H1 (cell line): ENCODE measurements at regions not wholly inside any gene's neighbourhood (a gene's known extent, or its start where the extent isn't known, plus 50 kb on each side); places are given as distances from the start of the nearest gene placed in this dataset.

Source experiments
- CTCF ChIA-PET: fragments of 300-600 bp; sonication (Branson Sonifier 250); formaldehyde crosslinking; loops from one replicate; lab custom pipeline; 2021; ENCODE audit not compliant: partially characterized antibody; lab: Charles Lee
- POLR2A ChIA-PET: fragments of 300-600 bp; sonication (Branson Sonifier 250); formaldehyde crosslinking; loops from one replicate; lab custom pipeline; 2021; ENCODE audit warnings: inconsistent platforms; ENCODE audit not compliant: partially characterized antibody; lab: Charles Lee
- DNase-seq, 2 experiments: peaks; one replicate each; pipeline versions ENCODE4 v3.0.0 to v3.0.0-alpha.2; 2010 to 2022; ENCODE audit warnings: low spot score in 2 of 2, low read depth in 1 of 2, mixed read lengths in 1 of 2
- FAIRE-seq: peaks from 2 replicates; lab custom pipeline; 2011; peaks lifted over from hg19 to GRCh38; lab: Jason Lieb, UNC
- H2AFZ ChIP-seq: 2 replicates; pipeline ENCODE4 v1.8.1; 2012; ENCODE audit warnings: low read length, inconsistent platforms
- H2AK5ac ChIP-seq: 2 replicates; pipeline ENCODE4 v1.6.1; 2013; ENCODE audit warnings: low read depth, low read length
- H2BK120ac ChIP-seq: replicated peaks from 2 replicates; pipeline ENCODE3; 2013; ENCODE audit warnings: low read depth, low read length, inconsistent platforms
- H2BK12ac ChIP-seq: 2 replicates; pipeline ENCODE4 v1.6.1; 2013; ENCODE audit warnings: low read depth, low read length
- H2BK15ac ChIP-seq: 2 replicates; pipeline ENCODE4 v1.6.1; 2013; ENCODE audit warnings: low read length
- H2BK20ac ChIP-seq: 2 replicates; pipeline ENCODE4 v1.6.1; 2013; ENCODE audit warnings: low read length
- H2BK5ac ChIP-seq: 2 replicates; pipeline ENCODE4 v1.6.1; 2013; ENCODE audit warnings: low read depth, low read length
- H3K14ac ChIP-seq: 2 replicates; pipeline ENCODE4 v1.6.1; 2013; ENCODE audit warnings: inconsistent platforms; ENCODE audit not compliant: insufficient read length
- H3K18ac ChIP-seq: 2 replicates; pipeline ENCODE4 v1.6.1; 2013; ENCODE audit warnings: low read length; ENCODE audit errors: extremely low read depth
- H3K23ac ChIP-seq: 2 replicates; pipeline ENCODE4 v1.6.1; 2013; ENCODE audit warnings: inconsistent platforms; ENCODE audit not compliant: insufficient read length
- H3K23me2 ChIP-seq: 2 replicates; pipeline ENCODE4 v1.6.1; 2013; ENCODE audit warnings: low read depth, low read length
- H3K27ac ChIP-seq: 2 replicates; pipeline ENCODE4 v1.6.1; 2011; ENCODE audit warnings: low read depth, low read length, inconsistent platforms
- H3K27me3 ChIP-seq, 4 experiments: replicated peaks in 1 of 4; 1 replicate in 1 of 4; 2 replicates in 3 of 4; pipeline versions ENCODE4 v1.6.1 to v1.8.1; 2011 to 2013; ENCODE audit warnings: low read length in 3 of 4, mild to moderate bottlenecking in 3 of 4, inconsistent platforms in 2 of 4, mixed read lengths in 2 of 4, moderate library complexity in 1 of 4; ENCODE audit not compliant: control insufficient read depth in 3 of 4, insufficient read depth in 3 of 4; ENCODE audit errors: extremely low read depth in 1 of 4
- H3K36me3 ChIP-seq, 4 experiments: 2 replicates each; pipeline versions ENCODE4 v1.6.1 to v1.8.1; 2011 to 2013; ENCODE audit warnings: mild to moderate bottlenecking in 4 of 4, low read length in 3 of 4, moderate library complexity in 2 of 4, control low read depth in 1 of 4, inconsistent platforms in 1 of 4; ENCODE audit not compliant: insufficient read depth in 4 of 4, control insufficient read depth in 2 of 4
- H3K4ac ChIP-seq: replicated peaks from 2 replicates; pipeline ENCODE3; 2013; ENCODE audit warnings: low read length, low read depth, mixed read lengths, inconsistent platforms; ENCODE audit not compliant: insufficient read length
- H3K4me1 ChIP-seq, 4 experiments: replicated peaks in 1 of 4; 1 replicate in 1 of 4; 2 replicates in 3 of 4; pipeline versions ENCODE4 v1.6.1 to v1.8.1; 2011 to 2013; ENCODE audit warnings: low read length in 3 of 4, inconsistent platforms in 2 of 4, mixed read lengths in 1 of 4; ENCODE audit not compliant: insufficient read depth in 4 of 4, control insufficient read depth in 3 of 4
- H3K4me2 ChIP-seq, 2 experiments: 2 replicates each; pipeline versions ENCODE4 v1.6.1 to v1.8.1; 2011 to 2013; ENCODE audit warnings: low read depth in 2 of 2, low read length in 2 of 2, control low read depth in 1 of 2, inconsistent platforms in 1 of 2, mild to moderate bottlenecking in 1 of 2; ENCODE audit not compliant: insufficient read depth in 1 of 2
- H3K4me3 ChIP-seq, 4 experiments: fragments of 200-600, 300-600 bp in 1 of 4; sonication (generic), shearing (Covaris generic), sonication (Bioruptor Twin) in 1 of 4; 2 replicates each; pipeline versions ENCODE4 v1.5.1 to v1.8.1; 2011 to 2016; ENCODE audit warnings: low read length in 4 of 4, low read depth in 3 of 4, control low read depth in 2 of 4, inconsistent platforms in 2 of 4, mild to moderate bottlenecking in 2 of 4, mixed read lengths in 1 of 4, moderate library complexity in 1 of 4; ENCODE audit not compliant: insufficient read depth in 2 of 4; ENCODE audit errors: extremely low read depth in 1 of 4
- H3K56ac ChIP-seq: replicated peaks from 2 replicates; pipeline ENCODE3; 2013; ENCODE audit warnings: low read depth, mild to moderate bottlenecking, mixed read lengths, low read length, inconsistent platforms; ENCODE audit not compliant: insufficient read length
- H3K79me1 ChIP-seq: 2 replicates; pipeline ENCODE4 v1.6.1; 2013; ENCODE audit warnings: low read depth, low read length, control low read depth
- H3K79me2 ChIP-seq, 2 experiments: 2 replicates each; pipeline versions ENCODE4 v1.6.1 to v1.8.1; 2012 to 2013; ENCODE audit warnings: low read length in 2 of 2, mild to moderate bottlenecking in 2 of 2, inconsistent platforms in 1 of 2; ENCODE audit not compliant: insufficient read depth in 2 of 2, control insufficient read depth in 1 of 2
- H3K9ac ChIP-seq, 4 experiments: replicated peaks in 1 of 4; 1 replicate in 1 of 4; 2 replicates in 3 of 4; pipeline versions ENCODE4 v1.6.1 to v1.8.1; 2011 to 2013; ENCODE audit warnings: low read depth in 3 of 4, low read length in 3 of 4, control low read depth in 2 of 4, mild to moderate bottlenecking in 2 of 4, moderate library complexity in 2 of 4, inconsistent platforms in 1 of 4; ENCODE audit errors: extremely low read depth in 1 of 4
- H3K9me3 ChIP-seq, 2 experiments: 2 replicates each; pipeline versions ENCODE4 v1.6.1 to v1.8.1; 2012 to 2013; ENCODE audit warnings: mild to moderate bottlenecking in 2 of 2, moderate library complexity in 2 of 2, control low read depth in 1 of 2, inconsistent platforms in 1 of 2, low read depth in 1 of 2, low read length in 1 of 2, mixed read lengths in 1 of 2; ENCODE audit not compliant: insufficient read depth in 2 of 2
- H4K20me1 ChIP-seq, 2 experiments: replicated peaks in 1 of 2; 2 replicates each; pipeline versions ENCODE3 to v1.8.1; 2011 to 2013; ENCODE audit warnings: inconsistent platforms in 2 of 2, low read length in 2 of 2, mild to moderate bottlenecking in 1 of 2; ENCODE audit not compliant: insufficient read depth in 2 of 2, control insufficient read depth in 1 of 2
- H4K5ac ChIP-seq: 2 replicates; pipeline ENCODE4 v1.6.1; 2013; ENCODE audit warnings: low read length, low read depth, mixed read lengths, inconsistent platforms; ENCODE audit not compliant: insufficient read length
- H4K8ac ChIP-seq: 2 replicates; pipeline ENCODE4 v1.8.0; 2013; ENCODE audit warnings: mild to moderate bottlenecking, moderate library complexity, low read length, inconsistent platforms; ENCODE audit not compliant: insufficient read depth; ENCODE audit errors: extremely low read depth
- H4K91ac ChIP-seq: replicated peaks from 2 replicates; pipeline ENCODE3; 2013; ENCODE audit warnings: low read length, mixed read lengths, inconsistent platforms; ENCODE audit not compliant: insufficient read length
- ATF3 ChIP-seq: IDR thresholded peaks from 2 replicates; pipeline ENCODE4 v1.6.1; 2011; ENCODE audit warnings: low read depth, mild to moderate bottlenecking, low read length; ENCODE audit not compliant: insufficient read depth
- BRCA1 ChIP-seq: IDR thresholded peaks from 2 replicates; pipeline ENCODE4 v1.6.1; 2012; ENCODE audit warnings: low read depth, low read length, improper control_type of control experiment
- CHD1 ChIP-seq: IDR thresholded peaks from 2 replicates; pipeline ENCODE4 v1.6.1; 2012; ENCODE audit warnings: low read depth, low read length, improper control_type of control experiment
- CHD2 ChIP-seq: IDR thresholded peaks from 2 replicates; pipeline ENCODE4 v1.6.1; 2012; ENCODE audit warnings: low read length, improper control_type of control experiment
- CREB1 ChIP-seq: IDR thresholded peaks from 2 replicates; pipeline ENCODE4 v1.6.1; 2012; ENCODE audit warnings: inconsistent platforms
- EGR1 ChIP-seq: IDR thresholded peaks from 2 replicates; pipeline ENCODE4 v1.6.1; 2011; ENCODE audit warnings: low read depth, low read length, borderline replicate concordance
- EP300 ChIP-seq, 2 experiments: IDR thresholded peaks; 1 replicate in 1 of 2; 2 replicates in 1 of 2; pipeline ENCODE4 v1.6.1; 2011 to 2012; ENCODE audit warnings: low read depth in 2 of 2, low read length in 2 of 2, mild to moderate bottlenecking in 2 of 2, borderline replicate concordance in 1 of 2, inconsistent platforms in 1 of 2, moderate library complexity in 1 of 2
- FOSL1 ChIP-seq: IDR thresholded peaks from 2 replicates; pipeline ENCODE4 v1.6.1; 2011; ENCODE audit warnings: mild to moderate bottlenecking, low read depth, low read length, moderate library complexity; ENCODE audit not compliant: insufficient read depth
- GABPA ChIP-seq: IDR thresholded peaks from 2 replicates; pipeline ENCODE4 v1.6.1; 2011; ENCODE audit warnings: mild to moderate bottlenecking, low read length, moderate library complexity, borderline replicate concordance; ENCODE audit not compliant: insufficient read depth
- HDAC6 ChIP-seq: IDR thresholded peaks from one replicate; pipeline ENCODE4 v1.7.1; 2012; ENCODE audit warnings: low read depth, mild to moderate bottlenecking, inconsistent platforms, low read length, moderate library complexity
- NANOG ChIP-seq: IDR thresholded peaks from 2 replicates; pipeline ENCODE4 v1.6.1; 2011; ENCODE audit warnings: low read length, low read depth, mild to moderate bottlenecking, inconsistent platforms; ENCODE audit not compliant: insufficient read depth, poor library complexity, severe bottlenecking
- SAP30 ChIP-seq: fragments of 300-600 bp; sonication (generic); IDR thresholded peaks from 2 replicates; pipeline ENCODE4 v1.7.1; 2012; ENCODE audit warnings: low read length, moderate library complexity, mild to moderate bottlenecking, inconsistent platforms; ENCODE audit not compliant: insufficient read depth, insufficient replicate concordance
- TAF1 ChIP-seq: IDR thresholded peaks from 2 replicates; pipeline ENCODE4 v1.6.1; 2011; ENCODE audit warnings: mild to moderate bottlenecking, low read depth, low read length
- TCF12 ChIP-seq: IDR thresholded peaks from 2 replicates; pipeline ENCODE4 v1.6.1; 2011; ENCODE audit warnings: low read depth, mild to moderate bottlenecking, low read length
- WGBS, 2 experiments: shearing (Covaris generic) in 1 of 2; methylation state at CpG; one replicate each; pipeline versions ENCODE4 v1.1.6 to v1.1.7; 2013 to 2015; ENCODE audit warnings: low lambda C conversion rate in 2 of 2, mixed read lengths in 2 of 2, inconsistent platforms in 1 of 2, low coverage in 1 of 2, missing lambda C conversion rate in 1 of 2; ENCODE audit not compliant: insufficient replicate concordance in 2 of 2, insufficient coverage in 1 of 2, insufficient read length in 1 of 2; ENCODE audit errors: extremely low coverage in 1 of 2, missing lambda C conversion rate in 1 of 2; 5-methylcytosine and 5-hydroxymethylcytosine counted together

GRCh38 chr21:35410123-35410522 is 361.0 kb upstream of the RUNX1 start:
- Histone ChIP-seq H3K27me3 (no peaks in the 10 kb centered on the region), H2BK120ac (no peak overlapping the region), H3K4me3 (no peak overlapping the region), H3K14ac (no peak overlapping the region), H4K5ac (no peak overlapping the region), H3K27ac (no peak overlapping the region), H2BK5ac (no peak overlapping the region), H4K20me1 (no peaks in the 10 kb centered on the region), H4K91ac (no peak overlapping the region), H2BK12ac (0 out of 2 replicates have a peak overlapping the region, but pooled peaks have one; percentile 14), H2BK15ac (no peak overlapping the region), H2AFZ (peak overlapping the region; percentile 81; the same call in 1 of the 2 replicates), H3K4ac (no peak overlapping the region), H3K23ac (no peak overlapping the region), H3K56ac (no peak overlapping the region), H3K9me3 (no peaks in the 10 kb centered on the region), H3K23me2 (no peaks in the 10 kb centered on the region; the same call in 1 of the 2 replicates), H3K79me1 (no peaks in the 10 kb centered on the region), H2BK20ac (no peak overlapping the region), H3K9ac (no peak overlapping the region), H3K4me2 (no peak overlapping the region), H3K18ac (no peak overlapping the region), H3K79me2 (no peaks in the 10 kb centered on the region), H4K8ac (no peak overlapping the region), H3K36me3 (no peaks in the 10 kb centered on the region), H2AK5ac (no peak overlapping the region), H3K4me1 (peaks cover 0 to 7% (median 5%) of the 10 kb centered on the region in 4 experiments; a peak in 5 of 7 replicates)
- POLR2A ChIA-PET, result interaction anchor here (1.0 kb wide), 1 partner anchor 9 kb away, joined by 3 read pairs; no protein-coding TSS in a partner anchor
- CTCF ChIA-PET, result no interaction called here
- DNase-seq (no peak), FAIRE-seq (no peak)
- 81% methylated on average over 1 of the region's 1 CpG; no CpG with 5 or more reads in 1 of the 2 experiments for WGBS, 2 experiments
- TF ChIP-seq GABPA (no peak), CREB1 (no peak), FOSL1 (no peak), ATF3 (no peak), BRCA1 (no peak), SAP30 (no peak), CHD2 (no peak), EP300 (IDR thresholded peaks at IDR 0.05; ENCODE audit: borderline replicate concordance in 1 of 2, low read depth in 2 of 2, low read length in 2 of 2) (no peak), NANOG (no peak), EGR1 (no peak), TAF1 (no peak), CHD1 (no peak), HDAC6 (no peak), TCF12 (no peak)
